H1 (cell line): ENCODE measurements at regions not wholly inside any gene's neighbourhood (a gene's known extent, or its start where the extent isn't known, plus 50 kb on each side); places are given as distances from the start of the nearest gene placed in this dataset.

Source experiments
- FOSL1 ChIP-seq: IDR thresholded peaks from 2 replicates; pipeline ENCODE4 v1.6.1; 2011; ENCODE audit warnings: mild to moderate bottlenecking, low read depth, low read length, moderate library complexity; ENCODE audit not compliant: insufficient read depth
- GABPA ChIP-seq: IDR thresholded peaks from 2 replicates; pipeline ENCODE4 v1.6.1; 2011; ENCODE audit warnings: mild to moderate bottlenecking, low read length, moderate library complexity, borderline replicate concordance; ENCODE audit not compliant: insufficient read depth
- POLR2AphosphoS5 ChIP-seq: IDR thresholded peaks from 2 replicates; pipeline ENCODE4 v1.6.1; 2011; ENCODE audit warnings: low read depth, low read length

- TF ChIP-seq FOSL1, result no peak
- no peak for TF ChIP-seq GABPA
- no peak for TF ChIP-seq POLR2AphosphoS5
Measured at GRCh38 chr2:89797320-89798038, 1106.0 kb downstream of the RPIA start.
